ENCODE measurements at regions not wholly inside any gene's neighbourhood (a gene's known extent, or its start where the extent isn't known, plus 50 kb on each side); places are given as distances from the start of the nearest gene placed in this dataset.

- H3K4me3 ChIP-seq (replicated peaks; ENCODE audit: low read depth, low read length) = no peak overlapping the region
- no peak for DNase-seq (ENCODE audit: low read depth)
- TF ChIP-seq CTCF (IDR thresholded peaks at IDR 0.05; ENCODE audit: low read length, missing control alignments) = no peak
Measured at GRCh38 chr15:89412905-89413411, 78.3 kb upstream of the POLG start.

- no peak for DNase-seq (ENCODE audit: low read depth)
- H3K4me3 ChIP-seq (replicated peaks; ENCODE audit: low read depth, low read length) = no peak overlapping the region
- no peak for TF ChIP-seq CTCF (IDR thresholded peaks at IDR 0.05; ENCODE audit: low read length, missing control alignments)
Measured at GRCh38 chr15:89410039-89410435, 75.4 kb upstream of the POLG start.

- no peak for DNase-seq (ENCODE audit: low read depth)
- no peak for TF ChIP-seq CTCF (IDR thresholded peaks at IDR 0.05; ENCODE audit: low read length, missing control alignments)
- H3K4me3 ChIP-seq (replicated peaks; ENCODE audit: low read depth, low read length) = peak overlapping the region; percentile 23
Measured at GRCh38 chr15:89409184-89410038, 74.8 kb upstream of the POLG start.

- peak; percentile 10 for DNase-seq (ENCODE audit: low read depth)
- peak overlapping the region; percentile 23 for H3K4me3 ChIP-seq (replicated peaks; ENCODE audit: low read depth, low read length)
- TF ChIP-seq CTCF (IDR thresholded peaks at IDR 0.05; ENCODE audit: low read length, missing control alignments) = no peak
Measured at GRCh38 chr15:89408372-89409183, 74.0 kb upstream of the POLG start.

- no peak for TF ChIP-seq CTCF (IDR thresholded peaks at IDR 0.05; ENCODE audit: low read length, missing control alignments)
- DNase-seq (ENCODE audit: low read depth) = no peak
Measured at GRCh38 chr15:89406940-89407607, 72.5 kb upstream of the POLG start.

GRCh38 chr15:89406218-89406939 is 71.8 kb upstream of the POLG start:
- H3K4me3 ChIP-seq (replicated peaks; ENCODE audit: low read depth, low read length) = peak overlapping the region; percentile 33
- DNase-seq (ENCODE audit: low read depth) = no peak
- TF ChIP-seq CTCF (IDR thresholded peaks at IDR 0.05; ENCODE audit: low read length, missing control alignments) = no peak

More at GRCh38 chr15:89406940-89407607, 72.5 kb upstream of the POLG start:
- H3K4me3 ChIP-seq (replicated peaks; ENCODE audit: low read depth, low read length) = no peak overlapping the region

All from fibroblast of pulmonary artery (primary cell).